GM19397 (cell line): ENCODE measurements at regions not wholly inside any gene's neighbourhood (a gene's known extent, or its start where the extent isn't known, plus 50 kb on each side); places are given as distances from the start of the nearest gene placed in this dataset.

Experiments
- ATAC-seq: cut with Tn5 transposase; IDR thresholded peaks from one replicate; pipeline ENCODE4 v1.9.1; 2021; ENCODE audit warnings: mild to moderate bottlenecking, moderate library complexity; ENCODE audit not compliant: unreplicated experiment

DNA sequence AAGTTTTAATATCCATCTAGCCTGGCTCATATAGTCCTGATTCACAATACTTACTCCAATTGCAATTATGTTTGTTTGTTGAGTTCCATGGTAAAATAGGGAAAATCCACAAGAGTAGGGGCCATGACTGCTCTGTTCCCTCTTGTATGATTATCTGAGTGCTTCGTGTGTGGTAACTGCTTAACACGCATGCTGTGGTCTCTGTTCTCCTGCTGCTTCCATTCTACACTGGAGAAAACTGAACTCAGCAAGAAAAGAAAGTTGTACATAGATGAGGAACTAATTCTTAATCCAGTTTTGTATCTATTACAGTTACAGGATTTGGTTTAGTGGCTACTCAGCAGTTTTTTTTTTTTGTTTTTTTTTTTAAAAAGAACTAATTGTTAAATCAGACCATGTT lies 223.0 kb upstream of the SATB1 start:
- no peak for ATAC-seq

DNA sequence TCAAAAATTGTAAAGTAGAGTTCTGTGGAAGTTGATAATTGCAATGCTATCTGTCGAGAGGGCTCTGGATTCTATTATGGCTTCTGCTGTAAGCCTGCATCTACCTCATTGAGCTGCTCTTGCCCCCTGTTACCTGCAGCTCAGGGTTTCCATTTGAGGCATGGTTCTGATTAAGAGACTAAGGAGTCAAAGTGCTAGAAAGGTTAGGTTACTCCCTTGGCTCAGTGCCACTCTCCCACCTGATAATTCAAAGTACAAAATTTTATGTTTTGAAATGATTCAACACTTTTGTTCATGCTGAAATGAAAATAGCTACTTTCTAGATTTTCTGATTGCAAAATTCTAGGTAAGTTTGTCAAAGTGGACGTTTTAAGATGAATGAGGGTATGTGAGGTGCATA lies 220.5 kb upstream of the SATB1 start:
- no peak for ATAC-seq

GRCh38 chr3:18643281-18643680 lies 218.1 kb upstream of the SATB1 start:
- ATAC-seq: no peak

GRCh38 chr3:18641916-18642315 lies 216.8 kb upstream of the SATB1 start:
- no peak for ATAC-seq

DNA sequence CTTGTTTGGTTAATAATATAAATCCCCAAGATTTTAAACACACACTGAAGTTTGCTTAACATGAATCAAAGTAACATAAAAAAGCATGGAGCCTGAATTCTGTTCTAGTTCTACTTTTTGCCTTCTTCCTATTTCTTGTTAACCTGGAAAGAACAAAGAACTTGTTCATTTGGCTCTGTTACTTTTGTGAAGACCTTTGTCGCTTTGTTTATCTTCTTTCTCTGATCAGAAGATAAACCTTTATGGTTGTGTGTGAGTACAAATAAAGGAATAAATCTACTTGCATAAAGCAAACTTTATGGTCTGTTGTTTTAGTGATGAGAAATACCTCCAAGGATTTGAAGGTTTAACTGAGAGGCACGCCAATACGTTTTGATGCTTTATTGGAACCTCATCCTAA lies 210.1 kb upstream of the SATB1 start:
- no peak for ATAC-seq

DNA sequence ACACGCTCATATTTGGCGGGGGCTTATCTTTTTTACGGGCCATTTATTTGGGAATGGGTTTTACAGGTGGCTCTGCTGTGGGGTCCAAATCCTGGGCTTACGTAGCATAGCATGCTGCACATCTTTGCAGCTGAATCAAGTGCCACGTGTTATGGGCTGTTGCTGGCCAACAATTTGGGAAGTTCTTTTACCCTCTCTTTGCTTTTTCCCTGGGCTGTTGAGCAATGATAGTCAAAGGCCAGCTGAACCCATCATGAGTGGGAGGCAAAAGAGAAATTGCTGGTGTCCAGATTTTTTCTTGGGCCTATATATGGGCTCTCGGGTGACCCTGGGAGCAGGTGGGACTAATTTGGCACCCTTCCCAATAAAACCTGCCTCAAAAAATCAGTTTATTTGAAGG lies 209.3 kb upstream of the SATB1 start:
- ATAC-seq: no peak

DNA sequence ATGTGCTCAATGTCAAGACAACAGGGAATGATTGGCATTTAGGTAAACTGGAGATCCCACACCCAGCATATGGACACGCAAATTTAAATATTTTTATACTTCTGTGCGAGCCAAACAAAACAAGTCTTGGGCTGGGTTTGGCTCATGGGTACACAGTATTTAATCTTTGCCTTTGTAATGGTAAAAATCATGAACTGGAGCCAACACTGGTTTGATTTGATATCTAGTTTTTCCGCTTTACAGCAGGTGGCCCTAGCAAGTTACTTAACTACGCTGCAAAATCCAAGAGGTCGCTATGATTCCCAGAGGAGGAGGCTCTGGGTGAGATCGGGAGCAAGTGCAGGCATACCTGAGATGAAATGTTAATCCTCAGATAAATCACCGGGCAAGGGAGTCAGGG lies 207.9 kb upstream of the SATB1 start:
- no peak for ATAC-seq

GRCh38 chr3:18630295-18630694 lies 205.2 kb upstream of the SATB1 start:
- no peak for ATAC-seq

- no peak for ATAC-seq
Observed at GRCh38 chr3:18625085-18625484, 199.9 kb upstream of the SATB1 start.

- no peak for ATAC-seq
Observed at GRCh38 chr3:18623220-18623619, 198.1 kb upstream of the SATB1 start.

GRCh38 chr3:18618723-18619122 lies 193.6 kb upstream of the SATB1 start:
- no peak for ATAC-seq

DNA sequence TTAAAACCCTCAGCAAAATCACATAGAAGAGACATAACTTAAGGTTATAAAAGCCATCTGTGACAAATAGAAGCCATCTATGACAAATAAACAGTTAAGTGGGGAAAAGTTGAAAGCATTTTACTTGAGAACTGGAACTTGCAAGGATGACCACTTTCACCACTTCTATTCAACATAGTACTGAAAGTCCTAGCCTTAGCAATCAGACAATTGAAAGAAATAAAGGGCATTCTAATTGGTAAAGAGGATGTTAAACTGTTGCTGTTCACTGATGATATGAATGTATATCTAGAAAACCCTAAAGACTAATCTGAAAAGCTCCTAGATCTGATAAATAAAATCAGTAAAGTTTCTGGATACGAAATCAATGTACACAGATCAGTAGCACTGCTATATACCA lies 186.9 kb upstream of the SATB1 start:
- no peak for ATAC-seq

DNA sequence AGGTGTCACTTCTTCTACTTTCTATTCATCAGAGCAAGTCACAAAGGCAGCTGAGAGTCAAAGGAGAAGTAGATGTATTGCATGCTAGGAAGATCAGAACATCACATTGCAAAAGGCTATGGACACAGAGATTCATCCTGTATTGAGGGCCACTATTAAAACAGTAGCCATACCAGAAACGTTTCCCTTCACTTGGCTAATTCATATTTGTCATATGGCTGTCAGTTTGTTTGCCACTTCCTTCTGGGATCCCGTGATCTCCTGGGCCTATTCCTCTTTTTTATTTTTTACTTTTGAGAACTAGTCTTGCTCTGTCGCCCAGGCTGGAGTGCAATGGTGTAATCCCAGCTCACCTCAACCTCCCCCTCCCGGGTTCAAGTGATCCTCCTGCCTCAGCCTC lies 184.0 kb upstream of the SATB1 start:
- no peak for ATAC-seq

DNA sequence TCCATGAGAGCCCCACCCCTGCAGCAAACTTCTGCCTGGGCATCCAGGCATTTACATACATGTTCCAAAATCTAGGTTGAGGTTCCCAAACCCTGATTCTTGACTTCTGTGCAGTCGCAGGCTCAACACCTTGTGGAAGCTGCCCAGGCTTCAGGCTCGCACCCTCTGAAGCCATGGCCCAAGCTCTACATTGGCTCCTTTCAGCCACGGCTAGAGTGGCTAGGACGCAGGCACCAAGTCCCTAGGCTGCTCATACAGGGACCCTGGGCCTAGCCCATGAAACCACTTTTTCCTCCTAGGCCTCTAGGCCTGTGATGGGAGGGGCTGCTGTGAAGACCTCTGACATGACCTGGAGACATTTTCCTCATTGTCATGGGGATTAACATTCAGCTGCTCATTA lies 172.8 kb upstream of the SATB1 start:
- no peak for ATAC-seq

DNA sequence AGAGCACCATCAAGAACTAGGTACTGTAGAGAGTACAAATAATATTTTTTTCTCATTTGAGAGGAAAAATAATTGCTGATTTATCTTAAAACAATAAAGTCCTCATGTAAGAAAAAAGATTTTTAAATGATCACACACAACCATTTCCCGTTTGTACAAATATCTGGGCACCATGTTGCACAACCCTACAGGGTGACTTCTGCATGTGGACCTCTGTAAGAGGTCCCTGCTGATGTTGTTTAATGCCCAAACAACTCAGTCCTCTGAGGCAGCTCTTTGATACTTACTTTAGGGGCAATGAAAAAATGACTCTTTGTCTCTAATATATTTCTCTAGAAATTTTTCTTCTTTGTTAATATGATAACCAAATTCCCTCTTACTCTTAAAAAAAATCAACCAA lies 168.1 kb upstream of the SATB1 start:
- ATAC-seq: no peak

GRCh38 chr3:18591120-18591519 lies 166.0 kb upstream of the SATB1 start:
- ATAC-seq: no peak

GRCh38 chr3:18586076-18586475 lies 160.9 kb upstream of the SATB1 start:
- ATAC-seq: no peak

DNA sequence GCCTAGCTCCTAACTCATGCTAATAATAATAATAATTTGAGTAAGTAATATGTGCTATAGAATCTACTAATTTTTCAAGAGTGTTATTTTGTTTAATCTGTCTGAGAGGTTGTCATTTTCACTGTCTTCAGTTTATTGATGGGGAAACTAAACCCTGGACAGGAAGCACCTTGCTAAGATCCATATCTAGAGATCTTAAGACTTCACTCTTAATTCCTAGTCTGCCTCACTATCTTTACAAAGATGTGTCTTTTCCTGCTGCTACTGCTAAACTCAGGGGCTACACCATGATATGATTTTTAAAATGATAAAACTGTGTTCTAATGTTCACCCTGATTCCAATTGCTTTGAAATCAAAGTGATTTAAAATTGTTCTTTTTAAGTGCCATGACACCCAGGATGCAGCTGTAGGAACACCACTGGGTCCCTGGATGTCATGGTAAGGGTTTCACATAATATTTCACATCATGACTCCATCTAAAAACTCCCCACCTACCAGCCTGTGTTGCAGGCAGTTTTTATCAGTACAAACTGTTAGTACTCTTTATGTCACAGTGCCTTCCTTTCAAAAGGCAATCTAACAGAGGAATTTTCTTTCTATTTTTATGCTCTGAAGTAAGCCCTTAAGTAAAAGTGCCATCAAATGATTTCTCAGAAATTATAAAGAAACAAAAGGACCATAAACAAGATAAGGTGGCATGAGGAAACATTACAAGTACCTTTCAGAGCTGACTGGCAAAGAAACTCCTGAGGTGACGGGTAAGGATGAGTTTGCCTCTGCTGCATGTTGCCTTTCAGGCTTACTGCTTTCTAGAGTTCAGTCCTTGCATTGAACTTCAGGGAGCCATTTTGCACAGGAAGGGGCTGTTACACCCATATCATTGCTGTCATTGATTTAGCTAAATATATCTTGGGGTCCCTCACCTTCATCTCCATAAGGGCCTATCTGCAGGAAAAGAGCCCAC lies 160.1 kb upstream of the SATB1 start:
- ATAC-seq: no peak

DNA sequence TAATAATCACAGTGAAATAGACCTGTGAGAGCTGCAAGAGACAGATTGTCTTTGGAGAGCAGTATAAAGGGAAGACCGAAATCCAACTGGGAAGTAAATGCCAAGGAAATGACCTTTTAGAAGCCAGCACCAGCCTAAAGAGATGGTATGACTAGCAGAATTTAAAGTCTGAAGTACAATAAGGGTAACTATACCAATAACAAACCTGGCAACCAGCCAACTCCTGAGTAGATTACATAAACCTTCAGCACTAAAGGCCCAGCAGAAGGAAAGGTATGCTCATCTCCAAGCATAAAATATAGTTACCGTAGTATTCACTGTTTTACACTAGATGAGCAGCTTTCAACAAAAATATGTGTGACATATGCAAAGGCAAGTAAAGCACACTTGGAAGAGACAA lies 155.1 kb upstream of the SATB1 start:
- ATAC-seq: no peak

DNA sequence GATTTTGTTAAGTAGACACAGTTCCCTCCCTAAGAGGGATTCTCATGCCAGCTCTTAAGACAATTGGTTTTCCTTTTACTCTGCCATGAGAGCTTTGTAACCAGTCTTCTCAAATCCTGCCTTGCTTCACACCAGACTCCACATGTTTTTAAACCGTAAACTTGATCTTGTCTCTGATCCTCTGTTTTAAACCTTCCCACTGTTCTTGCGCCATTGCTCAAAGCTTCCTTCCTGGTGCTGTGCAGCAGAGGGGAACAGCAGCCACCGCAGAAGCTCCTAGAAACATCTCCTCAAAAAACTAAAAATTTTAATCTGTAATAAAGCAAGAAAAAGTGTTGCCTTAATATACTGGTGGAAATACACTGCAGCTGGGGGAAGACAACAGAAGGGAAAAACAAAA lies 154.5 kb upstream of the SATB1 start:
- ATAC-seq: no peak

DNA sequence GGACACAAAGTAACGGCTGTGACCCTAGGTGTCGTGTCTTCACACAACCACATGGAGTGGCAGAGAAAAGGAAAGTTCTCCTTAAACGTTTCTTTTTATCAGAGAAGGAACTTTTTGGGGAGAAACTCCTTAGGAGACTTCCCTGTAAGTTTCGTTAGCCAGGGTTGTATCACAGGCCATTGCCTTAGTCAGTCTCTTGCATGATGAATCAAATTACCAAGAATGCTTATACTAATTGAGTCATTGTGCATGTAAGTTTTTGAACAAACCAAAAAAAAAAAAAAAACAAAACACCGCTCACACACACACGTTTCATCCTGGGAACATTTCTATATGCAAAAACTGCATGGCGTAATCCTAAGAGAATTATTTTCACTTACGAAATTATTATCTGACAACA lies 150.4 kb upstream of the SATB1 start:
- no peak for ATAC-seq

GRCh38 chr3:18572809-18573208 lies 147.7 kb upstream of the SATB1 start:
- ATAC-seq: no peak

GRCh38 chr3:18567293-18567692 lies 142.2 kb upstream of the SATB1 start:
- ATAC-seq: no peak
